Panc1 (cell line): ENCODE measurements at regions not wholly inside any gene's neighbourhood (a gene's known extent, or its start where the extent isn't known, plus 50 kb on each side); places are given as distances from the start of the nearest gene placed in this dataset.

ENCODE experiments used
- ATAC-seq: fragments of 200-7000 bp; cut with Tn5 transposase; 2 replicates; pipeline ENCODE4 v1.9.1; 2020; ENCODE audit warnings: mild to moderate bottlenecking, moderate library complexity
- BruUV-seq: library from RNA; stranded (reverse); fragments of 400-500 nt; replicated peaks from 2 replicates; lab custom pipeline; 2021; lab: Mats Ljungman, UMichigan
- CTCF ChIA-PET: fragments of 300-600 bp; sonication (Branson Sonifier 250); formaldehyde crosslinking; loops from one replicate; lab custom pipeline; 2022; ENCODE audit warnings: antibody characterized with exemption; lab: Charles Lee
- POLR2A ChIA-PET: fragments of 300-600 bp; sonication (Branson Sonifier 250); formaldehyde crosslinking; loops from one replicate; lab custom pipeline; 2022; ENCODE audit warnings: antibody characterized with exemption; lab: Charles Lee
- DNase-seq: peaks from one replicate; pipeline ENCODE4 v3.0.0-alpha.2; 2010; ENCODE audit warnings: low read depth, low spot score
- H3K27ac ChIP-seq: 2 replicates; pipeline ENCODE4 v1.5.1; 2011; ENCODE audit warnings: mild to moderate bottlenecking, low read length, inconsistent platforms
- H3K27me3 ChIP-seq: fragments of 200-500 bp; sonication (Bioruptor generic); 2 replicates; pipeline ENCODE4 v1.6.0; 2014; ENCODE audit warnings: low read length, inconsistent platforms; ENCODE audit not compliant: control insufficient read depth, insufficient read depth
- H3K36me3 ChIP-seq: fragments of 200-500 bp; sonication (Bioruptor generic); 2 replicates; pipeline ENCODE4 v1.5.1; 2014; ENCODE audit warnings: inconsistent platforms, mild to moderate bottlenecking, low read length, moderate library complexity; ENCODE audit not compliant: control insufficient read depth, insufficient read depth
- H3K4me1 ChIP-seq: 2 replicates; pipeline ENCODE4 v1.5.1; 2011; ENCODE audit warnings: inconsistent platforms, mild to moderate bottlenecking, low read length, moderate library complexity; ENCODE audit not compliant: control insufficient read depth, insufficient read depth
- H3K4me3 ChIP-seq, 2 experiments: 2 replicates each; pipeline ENCODE4 v1.5.1; 2011 to 2012; ENCODE audit warnings: low read depth in 2 of 2, low read length in 2 of 2, mild to moderate bottlenecking in 2 of 2, inconsistent platforms in 1 of 2, moderate library complexity in 1 of 2
- H3K9me3 ChIP-seq: fragments of 200-500 bp; sonication (Bioruptor generic); 2 replicates; pipeline ENCODE4 v1.5.1; 2014; ENCODE audit warnings: low read depth, mild to moderate bottlenecking, inconsistent platforms, low read length, moderate library complexity; ENCODE audit not compliant: control insufficient read depth, insufficient read depth
- CTCF ChIP-seq: fragments of 450-650 bp; IDR thresholded peaks from 2 replicates; pipeline ENCODE4 v1.5.1; 2017; ENCODE audit warnings: mild to moderate bottlenecking
- POLR2AphosphoS5 ChIP-seq: IDR thresholded peaks from 2 replicates; pipeline ENCODE4 v1.6.1; 2012; ENCODE audit warnings: mild to moderate bottlenecking, low read depth, low read length, moderate library complexity
- SIN3A ChIP-seq: IDR thresholded peaks from 2 replicates; pipeline ENCODE4 v1.6.1; 2012; ENCODE audit warnings: low read depth, mild to moderate bottlenecking, low read length, moderate library complexity, borderline replicate concordance; ENCODE audit not compliant: insufficient read depth
- TCF7L2 ChIP-seq: IDR thresholded peaks from 2 replicates; pipeline ENCODE4 v1.6.1; 2011; ENCODE audit warnings: mild to moderate bottlenecking, low read depth, low read length, inconsistent platforms
- in situ Hi-C: cut with HindIII; loops from 2 replicates; pipeline ENCODE4 v1.10.0; 2016; ENCODE audit warnings: low sequenced_read_pairs, low pct_unique_long_range_greater_than_20kb
- intact Hi-C: fragments of 100-400 bp; cut with micrococcal nuclease; formaldehyde crosslinking; loops from one replicate; pipeline ENCODE4 v1.10.0; 2022; ENCODE audit not compliant: unreplicated experiment
- TF ChIP-seq, protein P1 (sequence below), 2 experiments: IDR thresholded peaks; 2 replicates each; pipeline ENCODE4 v1.6.1; 2011 to 2012; ENCODE audit warnings: low read depth in 2 of 2, control low read depth in 1 of 2, low read length in 1 of 2, mild to moderate bottlenecking in 1 of 2, moderate library complexity in 1 of 2; ENCODE audit not compliant: insufficient read depth in 1 of 2

DNA sequence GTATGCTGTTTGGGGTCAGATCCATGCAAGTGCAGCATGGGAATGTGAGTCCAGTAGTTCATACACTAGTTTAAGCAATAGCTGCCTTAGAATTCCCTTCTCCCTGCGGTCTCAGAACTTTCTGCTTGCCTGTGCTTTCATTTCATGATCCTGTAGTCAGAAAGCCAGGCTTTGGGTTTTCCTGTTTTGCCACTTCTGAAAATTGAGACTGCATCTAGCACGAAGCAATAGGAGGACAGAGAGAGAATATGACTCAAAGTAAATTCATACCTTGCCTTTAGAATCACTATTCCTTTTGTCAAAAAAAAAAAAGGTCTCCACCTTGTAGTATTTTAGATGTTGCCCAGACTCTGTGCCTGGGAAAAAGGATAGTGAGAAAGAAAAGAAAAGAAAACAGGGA lies 161.2 kb upstream of the SNX7 start:
- Histone ChIP-seq H3K36me3 (no peaks in the 10 kb centered on the region), H3K4me3 (no peak overlapping the region), H3K27ac (no peak overlapping the region), H3K9me3 (no peaks in the 10 kb centered on the region), H3K4me1 (no peaks in the 10 kb centered on the region), H3K27me3 (no peaks in the 10 kb centered on the region)
- intact Hi-C loops = no loop called here
- POLR2A ChIA-PET = no interaction called here
- TF ChIP-seq POLR2AphosphoS5 = no peak
- TF ChIP-seq TCF7L2 = no peak
- TF ChIP-seq, protein P1, sequence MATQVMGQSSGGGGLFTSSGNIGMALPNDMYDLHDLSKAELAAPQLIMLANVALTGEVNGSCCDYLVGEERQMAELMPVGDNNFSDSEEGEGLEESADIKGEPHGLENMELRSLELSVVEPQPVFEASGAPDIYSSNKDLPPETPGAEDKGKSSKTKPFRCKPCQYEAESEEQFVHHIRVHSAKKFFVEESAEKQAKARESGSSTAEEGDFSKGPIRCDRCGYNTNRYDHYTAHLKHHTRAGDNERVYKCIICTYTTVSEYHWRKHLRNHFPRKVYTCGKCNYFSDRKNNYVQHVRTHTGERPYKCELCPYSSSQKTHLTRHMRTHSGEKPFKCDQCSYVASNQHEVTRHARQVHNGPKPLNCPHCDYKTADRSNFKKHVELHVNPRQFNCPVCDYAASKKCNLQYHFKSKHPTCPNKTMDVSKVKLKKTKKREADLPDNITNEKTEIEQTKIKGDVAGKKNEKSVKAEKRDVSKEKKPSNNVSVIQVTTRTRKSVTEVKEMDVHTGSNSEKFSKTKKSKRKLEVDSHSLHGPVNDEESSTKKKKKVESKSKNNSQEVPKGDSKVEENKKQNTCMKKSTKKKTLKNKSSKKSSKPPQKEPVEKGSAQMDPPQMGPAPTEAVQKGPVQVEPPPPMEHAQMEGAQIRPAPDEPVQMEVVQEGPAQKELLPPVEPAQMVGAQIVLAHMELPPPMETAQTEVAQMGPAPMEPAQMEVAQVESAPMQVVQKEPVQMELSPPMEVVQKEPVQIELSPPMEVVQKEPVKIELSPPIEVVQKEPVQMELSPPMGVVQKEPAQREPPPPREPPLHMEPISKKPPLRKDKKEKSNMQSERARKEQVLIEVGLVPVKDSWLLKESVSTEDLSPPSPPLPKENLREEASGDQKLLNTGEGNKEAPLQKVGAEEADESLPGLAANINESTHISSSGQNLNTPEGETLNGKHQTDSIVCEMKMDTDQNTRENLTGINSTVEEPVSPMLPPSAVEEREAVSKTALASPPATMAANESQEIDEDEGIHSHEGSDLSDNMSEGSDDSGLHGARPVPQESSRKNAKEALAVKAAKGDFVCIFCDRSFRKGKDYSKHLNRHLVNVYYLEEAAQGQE (IDR thresholded peaks at IDR 0.05; ENCODE audit: insufficient read depth in 1 of 2, low read depth in 2 of 2, low read length in 1 of 2) = no peak
- no peak for TF ChIP-seq SIN3A
- TF ChIP-seq CTCF = no peak
- no peak for DNase-seq
- CTCF ChIA-PET = no interaction called here
- no peak for ATAC-seq
- no TSS peak for BruUV-seq
- in situ Hi-C loops = no loop called here

DNA sequence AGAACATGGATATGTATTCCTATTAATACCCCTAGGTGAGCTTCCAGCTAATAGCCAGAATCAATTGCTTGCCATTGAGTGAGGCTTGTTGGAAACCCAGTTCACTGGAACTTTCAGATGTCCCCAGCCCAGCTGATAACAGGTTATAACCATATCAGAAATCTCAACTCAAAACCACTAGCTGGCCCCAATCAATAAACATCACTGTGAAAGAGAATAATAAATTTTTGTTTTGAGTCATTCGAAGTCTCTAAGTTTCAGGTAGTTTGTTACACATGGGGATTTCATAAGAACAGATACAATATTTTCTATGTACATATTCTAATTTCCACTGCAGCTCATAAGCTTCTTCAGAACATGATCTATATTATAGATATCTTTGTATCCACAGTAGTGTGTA lies 162.9 kb upstream of the SNX7 start:
- BruUV-seq = no TSS peak
- ChIA-PET POLR2A (no interaction called here), CTCF (no interaction called here)
- intact Hi-C loops = no loop called here
- Histone ChIP-seq H3K36me3 (no peaks in the 10 kb centered on the region), H3K4me1 (no peaks in the 10 kb centered on the region), H3K27ac (no peak overlapping the region), H3K27me3 (no peaks in the 10 kb centered on the region), H3K9me3 (no peaks in the 10 kb centered on the region), H3K4me3 (no peak overlapping the region)
- in situ Hi-C loops = no loop called here
- TF ChIP-seq, protein P1 (IDR thresholded peaks at IDR 0.05; ENCODE audit: insufficient read depth in 1 of 2, low read depth in 2 of 2, low read length in 1 of 2) = no peak
- TF ChIP-seq SIN3A = no peak
- no peak for TF ChIP-seq POLR2AphosphoS5
- no peak for TF ChIP-seq TCF7L2
- TF ChIP-seq CTCF = no peak
- DNase-seq = no peak
- ATAC-seq = no peak
